OCI-LY3 (cell line): ENCODE measurements at regions not wholly inside any gene's neighbourhood (a gene's known extent, or its start where the extent isn't known, plus 50 kb on each side); places are given as distances from the start of the nearest gene placed in this dataset.

Experiments
- H2AFZ ChIP-seq: fragments of 200-600, 300-600 bp; shearing (Covaris generic); 2 replicates; pipeline ENCODE4 v1.6.0; 2014; ENCODE audit warnings: antibody characterized with exemption, low read depth, low read length
- H3K27ac ChIP-seq: fragments of 200-600, 300-600 bp; sonication (generic); 2 replicates; pipeline ENCODE4 v1.5.1; 2014; ENCODE audit warnings: mild to moderate bottlenecking, low read length, moderate library complexity, mixed read lengths
- H3K27me3 ChIP-seq: fragments of 200-600, 300-600 bp; sonication (generic); 2 replicates; pipeline ENCODE4 v1.6.1; 2014; ENCODE audit warnings: low read depth, low read length, mixed read lengths
- H3K36me3 ChIP-seq: fragments of 200-600, 300-600 bp; sonication (generic); replicated peaks from 2 replicates; pipeline ENCODE3; 2014; ENCODE audit warnings: low read depth, low read length, mixed read lengths
- H3K4me1 ChIP-seq: fragments of 300-600, 200-600 bp; sonication (generic); 2 replicates; pipeline ENCODE4 v1.6.1; 2014; ENCODE audit warnings: low read length, mixed read lengths
- H3K4me2 ChIP-seq: fragments of 200-600, 300-600 bp; sonication (generic); 2 replicates; pipeline ENCODE4 v1.6.1; 2014; ENCODE audit warnings: low read length, mixed read lengths
- H3K4me3 ChIP-seq: fragments of 300-600, 200-600 bp; sonication (generic); 2 replicates; pipeline ENCODE4 v1.5.1; 2014; ENCODE audit warnings: antibody characterized with exemption, mild to moderate bottlenecking, low read length, moderate library complexity
- H3K79me2 ChIP-seq: fragments of 300-600, 200-600 bp; shearing (Covaris generic); 2 replicates; pipeline ENCODE4 v1.6.1; 2014; ENCODE audit warnings: mild to moderate bottlenecking, low read length, mixed read lengths
- H3K9ac ChIP-seq: fragments of 300-600, 200-600 bp; shearing (Covaris generic); 2 replicates; pipeline ENCODE4 v1.6.0; 2014; ENCODE audit warnings: mild to moderate bottlenecking, low read length, moderate library complexity
- H3K9me3 ChIP-seq: fragments of 200-600, 300-600 bp; shearing (Covaris generic); 2 replicates; pipeline ENCODE4 v1.6.1; 2014; ENCODE audit warnings: low read length, mixed read lengths; ENCODE audit not compliant: insufficient read depth
- H4K20me1 ChIP-seq: fragments of 200-600, 300-600 bp; sonication (generic); 2 replicates; pipeline ENCODE4 v1.6.1; 2016; ENCODE audit warnings: low read length, mixed read lengths; ENCODE audit not compliant: insufficient read depth
- EZH2phosphoT487 ChIP-seq: fragments of 200-600 bp; shearing (Covaris generic); IDR thresholded peaks from 2 replicates; pipeline ENCODE4 v1.6.1; 2018; ENCODE audit warnings: antibody characterized with exemption, mixed run types, low read depth
- TF ChIP-seq, protein P1 (sequence below): fragments of 200-600, 300-600 bp; sonication (generic); IDR thresholded peaks from 2 replicates; pipeline ENCODE4 v1.5.1; 2014; ENCODE audit warnings: antibody characterized with exemption, low read length, low read depth

DNA sequence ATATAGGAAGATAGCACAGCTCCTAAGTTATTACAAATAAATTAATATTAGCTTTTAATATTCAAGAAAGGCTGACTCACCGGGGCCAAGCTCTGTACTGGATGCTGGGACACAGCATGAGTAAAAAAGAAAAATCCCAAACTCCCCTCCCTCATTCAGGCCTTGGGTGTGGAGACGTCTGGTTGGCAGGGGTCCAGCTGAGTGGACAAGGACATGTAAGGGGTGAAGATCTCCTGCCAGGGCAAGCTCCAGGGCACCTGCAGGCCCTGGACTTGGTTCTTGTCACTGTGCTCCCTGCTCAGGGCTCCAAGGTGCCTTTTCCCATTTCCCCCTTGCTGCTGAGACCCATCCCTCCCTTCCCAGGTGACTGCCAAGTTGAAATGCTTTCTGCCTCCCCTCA lies 388.5 kb downstream of the ENC1 start:
- no peak overlapping the region for H3K27ac ChIP-seq
- H4K20me1 ChIP-seq, result no peaks in the 10 kb centered on the region
- H3K4me3 ChIP-seq, result no peak overlapping the region
- H3K4me1 ChIP-seq, result 0 out of 2 replicates have a peak, but pooled peaks cover 2% of the 10 kb centered on the region
- no peak for TF ChIP-seq EZH2phosphoT487
- TF ChIP-seq, protein P1, sequence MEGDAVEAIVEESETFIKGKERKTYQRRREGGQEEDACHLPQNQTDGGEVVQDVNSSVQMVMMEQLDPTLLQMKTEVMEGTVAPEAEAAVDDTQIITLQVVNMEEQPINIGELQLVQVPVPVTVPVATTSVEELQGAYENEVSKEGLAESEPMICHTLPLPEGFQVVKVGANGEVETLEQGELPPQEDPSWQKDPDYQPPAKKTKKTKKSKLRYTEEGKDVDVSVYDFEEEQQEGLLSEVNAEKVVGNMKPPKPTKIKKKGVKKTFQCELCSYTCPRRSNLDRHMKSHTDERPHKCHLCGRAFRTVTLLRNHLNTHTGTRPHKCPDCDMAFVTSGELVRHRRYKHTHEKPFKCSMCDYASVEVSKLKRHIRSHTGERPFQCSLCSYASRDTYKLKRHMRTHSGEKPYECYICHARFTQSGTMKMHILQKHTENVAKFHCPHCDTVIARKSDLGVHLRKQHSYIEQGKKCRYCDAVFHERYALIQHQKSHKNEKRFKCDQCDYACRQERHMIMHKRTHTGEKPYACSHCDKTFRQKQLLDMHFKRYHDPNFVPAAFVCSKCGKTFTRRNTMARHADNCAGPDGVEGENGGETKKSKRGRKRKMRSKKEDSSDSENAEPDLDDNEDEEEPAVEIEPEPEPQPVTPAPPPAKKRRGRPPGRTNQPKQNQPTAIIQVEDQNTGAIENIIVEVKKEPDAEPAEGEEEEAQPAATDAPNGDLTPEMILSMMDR, result no peak
- no peak overlapping the region for H3K4me2 ChIP-seq
- H3K27me3 ChIP-seq, result 0 out of 2 replicates have a peak, but pooled peaks cover 6% of the 10 kb centered on the region
- H3K9ac ChIP-seq, result no peak overlapping the region
- H3K36me3 ChIP-seq, result no peaks in the 10 kb centered on the region
- no peak overlapping the region for H2AFZ ChIP-seq
- no peaks in the 10 kb centered on the region for H3K79me2 ChIP-seq
- H3K9me3 ChIP-seq, result no peaks in the 10 kb centered on the region

DNA sequence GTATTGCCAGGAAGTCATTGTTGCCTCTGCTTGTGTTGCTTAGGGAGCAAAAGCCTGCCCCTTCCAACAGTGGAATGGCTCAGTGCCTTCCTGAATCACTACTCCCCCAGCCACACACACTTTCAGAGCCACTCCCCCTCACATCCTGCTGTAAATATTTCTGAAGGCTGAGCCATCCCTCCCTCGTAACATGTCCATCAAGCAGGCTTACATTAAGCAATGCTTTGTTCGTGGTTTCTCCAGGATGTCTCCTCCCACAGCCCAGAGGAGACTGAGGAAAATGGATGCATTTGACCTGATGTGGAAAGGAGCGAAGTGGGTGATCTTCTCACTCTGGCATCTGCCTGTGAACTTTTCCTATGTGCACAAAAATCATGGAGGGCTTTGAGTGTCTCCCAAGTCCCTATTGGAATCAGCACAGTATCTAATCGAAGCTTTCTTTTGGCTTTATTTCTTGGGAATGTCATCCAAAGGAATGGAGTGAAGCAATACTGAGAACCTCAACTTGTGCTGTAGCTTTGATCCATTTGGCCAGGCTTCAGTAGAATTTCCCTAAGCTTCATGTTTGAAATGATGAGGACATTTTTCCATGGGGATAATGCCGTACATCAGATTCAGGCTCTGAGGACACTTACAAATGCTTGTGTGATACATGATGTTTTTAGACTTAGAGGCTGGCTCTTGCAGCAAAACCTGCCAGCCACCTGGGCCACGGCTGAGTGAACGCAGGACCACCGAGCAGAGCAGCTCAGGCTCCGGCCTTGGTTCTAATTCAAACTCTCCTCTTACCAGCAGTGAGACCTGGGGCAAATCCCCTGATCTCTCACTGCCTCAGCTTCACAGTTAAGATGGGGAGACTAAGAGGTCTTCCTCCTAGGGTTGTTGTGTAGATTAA lies 389.1 kb downstream of the ENC1 start:
- no peak overlapping the region for H3K27ac ChIP-seq
- no peak overlapping the region for H2AFZ ChIP-seq
- H3K4me2 ChIP-seq, result no peak overlapping the region
- H3K4me3 ChIP-seq, result no peak overlapping the region
- H3K27me3 ChIP-seq, result 0 out of 2 replicates have a peak, but pooled peaks cover 6% of the 10 kb centered on the region
- H3K79me2 ChIP-seq, result no peaks in the 10 kb centered on the region
- no peak overlapping the region for H3K9ac ChIP-seq
- H4K20me1 ChIP-seq, result no peaks in the 10 kb centered on the region
- H3K36me3 ChIP-seq, result no peaks in the 10 kb centered on the region
- no peaks in the 10 kb centered on the region for H3K9me3 ChIP-seq
- no peaks in the 10 kb centered on the region for H3K4me1 ChIP-seq
- TF ChIP-seq, protein P1, result no peak
- TF ChIP-seq EZH2phosphoT487, result no peak

- H3K4me3 ChIP-seq, result no peak overlapping the region
- no peak overlapping the region for H3K9ac ChIP-seq
- no peak overlapping the region for H3K4me2 ChIP-seq
- 0 out of 2 replicates have a peak, but pooled peaks cover 6% of the 10 kb centered on the region for H3K27me3 ChIP-seq
- TF ChIP-seq EZH2phosphoT487, result no peak
- TF ChIP-seq, protein P1, result no peak
- no peak overlapping the region for H2AFZ ChIP-seq
- no peaks in the 10 kb centered on the region for H3K4me1 ChIP-seq
- H3K9me3 ChIP-seq, result no peaks in the 10 kb centered on the region
- no peaks in the 10 kb centered on the region for H4K20me1 ChIP-seq
- H3K36me3 ChIP-seq, result no peaks in the 10 kb centered on the region
- no peaks in the 10 kb centered on the region for H3K79me2 ChIP-seq
- no peak overlapping the region for H3K27ac ChIP-seq
Measured at GRCh38 chr5:74250304-74251102, 390.0 kb downstream of the ENC1 start.

GRCh38 chr5:74248576-74248975 lies 392.0 kb downstream of the ENC1 start:
- Histone ChIP-seq H4K20me1 (no peaks in the 10 kb centered on the region), H3K4me1 (no peaks in the 10 kb centered on the region)

More at GRCh38 chr5:74248576-74248975, 392.0 kb downstream of the ENC1 start:
- H3K9ac ChIP-seq, result no peak overlapping the region
- TF ChIP-seq EZH2phosphoT487, result no peak
- TF ChIP-seq, protein P1, result no peak
- no peak overlapping the region for H2AFZ ChIP-seq
- H3K9me3 ChIP-seq, result no peaks in the 10 kb centered on the region
- H3K27ac ChIP-seq, result no peak overlapping the region
- no peaks in the 10 kb centered on the region for H3K27me3 ChIP-seq
- no peak overlapping the region for H3K4me2 ChIP-seq
- no peaks in the 10 kb centered on the region for H3K79me2 ChIP-seq
- no peaks in the 10 kb centered on the region for H3K36me3 ChIP-seq
- no peak overlapping the region for H3K4me3 ChIP-seq
